HUES48 (cell line): ENCODE measurements at regions not wholly inside any gene's neighbourhood (a gene's known extent, or its start where the extent isn't known, plus 50 kb on each side); places are given as distances from the start of the nearest gene placed in this dataset.

Experiments used
- H3K27ac ChIP-seq: one replicate; pipeline ENCODE4 v1.7.0; 2013; ENCODE audit warnings: low read depth, low read length, inconsistent platforms
- H3K27me3 ChIP-seq: 2 replicates; pipeline ENCODE4 v1.6.1; 2013; ENCODE audit warnings: mild to moderate bottlenecking, low read length; ENCODE audit not compliant: control insufficient read depth, insufficient read depth
- H3K36me3 ChIP-seq: 2 replicates; pipeline ENCODE4 v1.6.1; 2013; ENCODE audit warnings: low read length; ENCODE audit not compliant: control insufficient read depth, insufficient read depth
- H3K4me1 ChIP-seq: 2 replicates; pipeline ENCODE4 v1.6.1; 2013; ENCODE audit warnings: mild to moderate bottlenecking, low read length; ENCODE audit not compliant: control insufficient read depth, insufficient read depth
- H3K4me3 ChIP-seq: 2 replicates; pipeline ENCODE4 v1.5.1; 2013; ENCODE audit warnings: mild to moderate bottlenecking, low read depth, low read length
- H3K9ac ChIP-seq: 2 replicates; pipeline ENCODE4 v1.6.1; 2013; ENCODE audit warnings: mild to moderate bottlenecking, low read depth, low read length, moderate library complexity
- H3K9me3 ChIP-seq: 2 replicates; pipeline ENCODE4 v1.6.1; 2013; ENCODE audit warnings: low read length; ENCODE audit not compliant: control insufficient read depth, insufficient read depth

- no peaks in the 10 kb centered on the region for H3K36me3 ChIP-seq
- H3K4me3 ChIP-seq, result no peak overlapping the region
- no peak overlapping the region for H3K27ac ChIP-seq
- H3K27me3 ChIP-seq, result no peaks in the 10 kb centered on the region
- H3K9me3 ChIP-seq, result no peaks in the 10 kb centered on the region
- peaks cover 11% of the 10 kb centered on the region for H3K4me1 ChIP-seq
- H3K9ac ChIP-seq, result no peak overlapping the region
Observed at GRCh38 chr11:11735586-11735985, 106.2 kb upstream of the USP47 start.

GRCh38 chr11:11733246-11733747, 108.5 kb upstream of the USP47 start:
- H3K9ac ChIP-seq, result no peak overlapping the region
- H3K9me3 ChIP-seq, result no peaks in the 10 kb centered on the region
- no peaks in the 10 kb centered on the region for H3K27me3 ChIP-seq
- no peaks in the 10 kb centered on the region for H3K36me3 ChIP-seq
- peaks cover 11% of the 10 kb centered on the region for H3K4me1 ChIP-seq
- H3K4me3 ChIP-seq, result no peak overlapping the region
- H3K27ac ChIP-seq, result no peak overlapping the region

DNA sequence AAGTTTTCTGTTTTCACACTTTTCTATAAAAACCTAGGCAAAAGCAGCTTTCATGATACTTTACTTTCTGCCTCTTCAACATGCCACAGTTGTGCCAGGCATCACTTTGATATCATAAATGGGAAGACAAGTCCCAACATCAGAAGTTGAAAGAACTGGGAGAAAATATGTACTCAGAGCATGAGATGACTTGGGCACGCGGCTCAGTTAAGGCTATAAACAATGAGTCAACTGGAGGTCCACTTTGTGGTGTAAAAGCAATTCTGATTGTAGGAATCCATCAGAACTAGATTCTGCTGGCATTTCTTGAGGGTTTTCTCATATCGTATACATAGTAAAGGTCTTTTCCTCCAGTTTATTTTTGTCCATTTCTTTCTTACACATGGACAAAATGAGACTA, 109.7 kb upstream of the USP47 start:
- Histone ChIP-seq H3K27ac (no peak overlapping the region), H3K9me3 (no peaks in the 10 kb centered on the region), H3K36me3 (no peaks in the 10 kb centered on the region), H3K9ac (no peak overlapping the region), H3K4me1 (peaks cover 11% of the 10 kb centered on the region), H3K4me3 (no peak overlapping the region), H3K27me3 (no peaks in the 10 kb centered on the region)

DNA sequence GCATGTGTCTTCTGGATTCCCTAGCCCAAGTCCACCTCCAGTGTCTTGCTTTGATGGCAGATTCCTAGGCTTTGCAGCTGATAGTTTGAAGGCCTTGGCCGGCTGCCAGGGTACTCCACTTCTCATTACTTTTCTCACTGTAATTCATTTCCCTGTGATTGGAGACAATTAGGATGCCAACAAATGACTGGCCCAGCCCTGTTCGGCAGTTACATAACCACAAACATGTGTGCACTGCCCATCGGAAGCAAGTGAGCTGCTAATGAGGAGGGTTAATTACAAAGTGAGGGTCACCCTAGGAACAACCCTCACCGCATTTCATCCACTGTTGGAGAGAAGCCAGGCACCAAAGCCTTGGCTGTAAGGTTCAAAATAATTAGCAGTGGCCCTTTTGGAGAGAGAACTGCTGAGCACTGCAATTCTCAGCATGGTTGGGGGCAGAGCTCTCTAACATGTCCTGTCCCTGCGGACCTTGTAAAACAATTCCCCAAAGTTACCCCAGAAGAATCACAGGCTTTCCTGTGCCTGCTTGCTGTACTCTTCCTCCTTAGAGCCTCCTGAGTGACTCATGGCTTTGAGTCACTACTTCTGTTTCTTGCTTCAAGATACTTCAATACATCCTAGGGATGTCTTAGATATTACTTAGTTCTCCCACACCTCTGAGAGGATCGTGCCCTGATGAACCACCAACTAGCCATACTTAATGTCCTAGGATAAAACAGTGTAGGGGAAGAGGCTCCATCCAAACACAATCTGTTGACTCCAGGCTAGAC, 109.7 kb upstream of the GALNT18 start:
- H3K4me3 ChIP-seq, result no peak overlapping the region
- H3K9ac ChIP-seq, result no peak overlapping the region
- H3K4me1 ChIP-seq, result peaks cover 11% of the 10 kb centered on the region
- no peaks in the 10 kb centered on the region for H3K36me3 ChIP-seq
- no peaks in the 10 kb centered on the region for H3K27me3 ChIP-seq
- no peak overlapping the region for H3K27ac ChIP-seq
- H3K9me3 ChIP-seq, result no peaks in the 10 kb centered on the region

GRCh38 chr11:11728386-11728785, 106.6 kb upstream of the GALNT18 start:
- Histone ChIP-seq H3K9ac (no peak overlapping the region), H3K4me3 (no peak overlapping the region), H3K27ac (no peak overlapping the region), H3K36me3 (no peaks in the 10 kb centered on the region), H3K27me3 (no peaks in the 10 kb centered on the region), H3K9me3 (no peaks in the 10 kb centered on the region), H3K4me1 (no peaks in the 10 kb centered on the region)

DNA sequence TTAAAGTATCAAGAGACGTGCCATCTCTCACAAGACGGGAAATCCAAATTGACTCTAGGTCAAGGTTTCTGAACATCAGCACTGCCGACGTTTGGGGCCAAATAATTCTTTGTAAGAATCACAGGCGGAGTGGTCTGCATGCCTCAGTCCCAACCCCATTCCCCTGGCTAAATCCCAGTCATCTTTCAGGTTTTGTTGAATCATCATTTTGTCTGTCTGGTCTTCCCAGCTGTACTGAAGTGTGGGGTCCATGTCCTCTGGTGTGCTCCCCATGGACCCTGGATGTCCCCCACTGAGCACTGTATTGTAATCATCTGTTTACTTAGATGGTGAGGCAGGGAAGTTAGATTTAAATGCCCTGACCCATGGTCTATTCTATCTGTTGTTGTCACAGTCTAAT, 103.6 kb upstream of the GALNT18 start:
- Histone ChIP-seq H3K4me3 (no peak overlapping the region), H3K4me1 (no peaks in the 10 kb centered on the region), H3K9ac (no peak overlapping the region), H3K27ac (no peak overlapping the region), H3K36me3 (no peaks in the 10 kb centered on the region), H3K9me3 (no peaks in the 10 kb centered on the region), H3K27me3 (no peaks in the 10 kb centered on the region)

- H3K27me3 ChIP-seq, result no peaks in the 10 kb centered on the region
- H3K36me3 ChIP-seq, result no peaks in the 10 kb centered on the region
- H3K9ac ChIP-seq, result no peak overlapping the region
- H3K4me1 ChIP-seq, result no peaks in the 10 kb centered on the region
- H3K9me3 ChIP-seq, result no peaks in the 10 kb centered on the region
- no peak overlapping the region for H3K27ac ChIP-seq
- no peak overlapping the region for H3K4me3 ChIP-seq
Observed at GRCh38 chr11:11724994-11725393, 103.2 kb upstream of the GALNT18 start.

- H3K9ac ChIP-seq, result no peak overlapping the region
- no peaks in the 10 kb centered on the region for H3K36me3 ChIP-seq
- H3K4me3 ChIP-seq, result no peak overlapping the region
- H3K4me1 ChIP-seq, result no peaks in the 10 kb centered on the region
- H3K27ac ChIP-seq, result no peak overlapping the region
- no peaks in the 10 kb centered on the region for H3K27me3 ChIP-seq
- no peaks in the 10 kb centered on the region for H3K9me3 ChIP-seq
Observed at GRCh38 chr11:11722861-11723260, 101.1 kb upstream of the GALNT18 start.

GRCh38 chr11:11722246-11722645, 100.4 kb upstream of the GALNT18 start:
- no peaks in the 10 kb centered on the region for H3K4me1 ChIP-seq
- H3K4me3 ChIP-seq, result no peak overlapping the region
- H3K36me3 ChIP-seq, result no peaks in the 10 kb centered on the region
- no peak overlapping the region for H3K9ac ChIP-seq
- H3K27me3 ChIP-seq, result no peaks in the 10 kb centered on the region
- peaks cover 4% of the 10 kb centered on the region for H3K9me3 ChIP-seq
- H3K27ac ChIP-seq, result no peak overlapping the region

DNA sequence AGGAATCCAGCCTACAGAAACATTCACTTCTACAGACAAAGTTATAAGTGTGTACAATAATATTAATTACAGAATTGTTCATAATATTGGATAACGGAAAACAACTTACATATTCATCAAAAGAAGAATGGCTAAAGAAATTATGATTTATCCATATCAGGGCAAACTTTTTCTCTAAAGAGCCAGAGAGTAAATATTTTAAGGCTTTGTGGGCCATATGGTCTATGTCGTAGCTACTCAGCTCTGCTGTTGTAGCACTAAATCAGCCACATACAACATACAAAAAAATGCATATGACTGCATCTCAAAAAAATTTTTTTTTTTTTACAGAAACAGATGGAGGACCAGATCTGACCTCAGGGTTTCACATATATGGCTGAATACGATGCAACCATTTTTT, 96.7 kb upstream of the GALNT18 start:
- no peak overlapping the region for H3K9ac ChIP-seq
- H3K4me1 ChIP-seq, result no peaks in the 10 kb centered on the region
- H3K9me3 ChIP-seq, result peaks cover 7% of the 10 kb centered on the region
- H3K27me3 ChIP-seq, result no peaks in the 10 kb centered on the region
- no peak overlapping the region for H3K27ac ChIP-seq
- H3K36me3 ChIP-seq, result no peaks in the 10 kb centered on the region
- no peak overlapping the region for H3K4me3 ChIP-seq

GRCh38 chr11:11717064-11717725, 95.4 kb upstream of the GALNT18 start:
- Histone ChIP-seq H3K9ac (no peak overlapping the region), H3K36me3 (no peaks in the 10 kb centered on the region), H3K9me3 (peaks cover 7% of the 10 kb centered on the region), H3K4me1 (no peaks in the 10 kb centered on the region), H3K27me3 (no peaks in the 10 kb centered on the region), H3K4me3 (no peak overlapping the region), H3K27ac (no peak overlapping the region)
